ENCODE measurements at regions not wholly inside any gene's neighbourhood (a gene's known extent, or its start where the extent isn't known, plus 50 kb on each side); places are given as distances from the start of the nearest gene placed in this dataset.

GRCh38 chr7:125431349-125431748, 501.7 kb upstream of the POT1 start:
- no peak for TF ChIP-seq CTCF (IDR thresholded peaks at IDR 0.05)
- TF ChIP-seq POLR2A (IDR thresholded peaks at IDR 0.05), result no peak
- intact Hi-C loops (cut with DNase I), result no loop called here
- Histone ChIP-seq H3K4me3 (replicated peaks in 1 of 3) (no peak overlapping the region), H3K9me3 (no peaks in the 10 kb centered on the region), H3K27me3 (no peaks in the 10 kb centered on the region), H3K4me1 (no peaks in the 10 kb centered on the region), H3K36me3 (no peaks in the 10 kb centered on the region), H3K27ac (no peak overlapping the region)
- WGBS, 2 donors, result 76 to 81% methylated on average over 1 of the region's 1 CpG
- no peak for DNase-seq

DNA sequence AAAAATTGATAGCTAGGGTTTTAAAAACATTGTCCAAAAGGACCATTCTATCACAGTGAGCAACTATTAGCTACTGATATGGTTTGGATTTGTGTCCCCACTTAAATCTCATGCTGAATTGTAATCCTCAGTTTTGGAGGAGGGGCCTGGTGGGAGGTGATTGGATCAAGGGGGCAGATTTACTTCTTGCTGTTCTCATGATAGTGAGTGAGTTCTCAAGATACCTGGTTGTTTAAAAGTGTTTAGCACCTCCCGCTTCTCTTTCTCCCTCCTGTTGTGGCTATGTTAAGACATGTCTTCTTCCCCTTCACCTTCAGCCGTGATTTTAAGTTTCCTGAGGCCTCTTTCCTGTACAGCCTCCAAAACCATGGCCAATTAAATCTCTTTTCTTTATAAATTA, 500.4 kb upstream of the POT1 start:
- TF ChIP-seq CTCF (IDR thresholded peaks at IDR 0.05), result no peak
- TF ChIP-seq POLR2A (IDR thresholded peaks at IDR 0.05), result no peak
- no peak overlapping the region for H3K27ac ChIP-seq
- H3K9me3 ChIP-seq, result no peaks in the 10 kb centered on the region
- no peak overlapping the region for H3K4me3 ChIP-seq (replicated peaks in 1 of 3)
- intact Hi-C loops (cut with DNase I), result no loop called here
- no peak for DNase-seq
- WGBS, 2 donors, result 84 to 86% methylated on average over 2 of the region's 2 CpGs
- no peaks in the 10 kb centered on the region for H3K36me3 ChIP-seq
- H3K4me1 ChIP-seq, result no peaks in the 10 kb centered on the region
- H3K27me3 ChIP-seq, result no peaks in the 10 kb centered on the region

DNA sequence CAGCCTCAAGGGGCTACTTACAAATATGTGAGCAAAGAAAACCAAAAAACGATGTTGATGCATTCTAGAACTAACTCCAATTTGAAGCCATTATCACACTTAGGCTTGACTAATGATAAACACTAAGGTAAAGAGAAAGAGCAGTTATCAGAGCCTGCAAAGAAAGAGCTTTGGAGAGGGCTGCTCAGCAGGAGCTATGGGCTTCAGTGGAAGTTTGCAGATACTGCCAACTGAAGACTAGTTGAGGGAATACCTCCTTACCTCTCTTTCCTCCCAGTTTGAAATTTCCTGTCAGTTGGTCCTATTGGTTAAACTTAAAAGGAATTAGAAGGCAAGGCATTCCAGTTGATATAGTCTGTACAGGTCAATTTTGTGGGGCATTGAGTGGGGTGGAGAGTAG, 498.1 kb upstream of the POT1 start:
- H3K4me1 ChIP-seq, result no peaks in the 10 kb centered on the region
- no peak for DNase-seq
- no peak for TF ChIP-seq CTCF (IDR thresholded peaks at IDR 0.05)
- no peak for TF ChIP-seq POLR2A (IDR thresholded peaks at IDR 0.05)
- no peak overlapping the region for H3K27ac ChIP-seq
- H3K9me3 ChIP-seq, result no peaks in the 10 kb centered on the region
- intact Hi-C loops (cut with DNase I), result no loop called here
- H3K27me3 ChIP-seq, result no peaks in the 10 kb centered on the region
- H3K36me3 ChIP-seq, result no peaks in the 10 kb centered on the region
- H3K4me3 ChIP-seq (replicated peaks in 1 of 3), result no peak overlapping the region
- WGBS, 2 donors, result 34 to 44% methylated on average over 1 of the region's 1 CpG

DNA sequence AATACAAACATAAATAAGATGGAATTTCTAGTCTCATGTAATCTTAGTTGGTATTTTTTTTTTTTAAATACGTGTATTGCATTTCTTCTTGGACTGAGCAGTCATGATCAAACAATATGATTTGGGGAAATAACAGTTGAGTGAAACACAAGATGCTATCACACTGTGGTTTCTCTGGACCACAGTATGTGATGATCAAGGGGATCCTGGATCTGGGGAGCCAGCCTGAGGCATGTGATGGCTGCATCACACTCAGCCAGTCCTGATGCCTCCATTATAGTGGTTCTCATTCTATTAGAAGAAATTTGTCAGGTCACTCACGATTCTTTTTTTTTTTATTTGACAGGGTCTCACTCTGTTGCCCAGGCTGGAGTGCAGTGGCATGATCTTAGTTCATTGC, 495.9 kb upstream of the POT1 start:
- no peak for DNase-seq
- Histone ChIP-seq H3K27ac (no peak overlapping the region), H3K36me3 (no peaks in the 10 kb centered on the region), H3K27me3 (no peaks in the 10 kb centered on the region), H3K4me3 (replicated peaks in 1 of 3) (no peak overlapping the region), H3K4me1 (no peaks in the 10 kb centered on the region), H3K9me3 (no peaks in the 10 kb centered on the region)
- intact Hi-C loops (cut with DNase I), result no loop called here
- 92 to 93% methylated on average over 2 of the region's 2 CpGs for WGBS, 2 donors
- TF ChIP-seq POLR2A (IDR thresholded peaks at IDR 0.05) (no peak), CTCF (IDR thresholded peaks at IDR 0.05) (no peak)

GRCh38 chr7:125424721-125425120, 495.1 kb upstream of the POT1 start:
- intact Hi-C loops (cut with DNase I), result no loop called here
- no peak overlapping the region for H3K4me3 ChIP-seq (replicated peaks in 1 of 3)
- no peaks in the 10 kb centered on the region for H3K4me1 ChIP-seq
- no peak overlapping the region for H3K27ac ChIP-seq
- no peaks in the 10 kb centered on the region for H3K27me3 ChIP-seq
- no peak for DNase-seq
- no peak for TF ChIP-seq POLR2A (IDR thresholded peaks at IDR 0.05)
- no peak for TF ChIP-seq CTCF (IDR thresholded peaks at IDR 0.05)
- H3K9me3 ChIP-seq, result no peaks in the 10 kb centered on the region
- no peaks in the 10 kb centered on the region for H3K36me3 ChIP-seq
- 49% methylated on average over 3 of the region's 3 CpGs for WGBS, 2 donors

All from thyroid gland (tissue), 4 donors.